IMR-90 (cell line): ENCODE measurements at regions not wholly inside any gene's neighbourhood (a gene's known extent, or its start where the extent isn't known, plus 50 kb on each side); places are given as distances from the start of the nearest gene placed in this dataset.

Experiments used
- ATAC-seq: fragments of 200-7000 bp; cut with Tn5 transposase; 2 replicates; pipeline ENCODE4 v1.9.1; 2020; ENCODE audit warnings: low read depth, mild to moderate bottlenecking, moderate library complexity
- BruUV-seq: library from RNA; stranded (reverse); fragments of 400-500 nt; replicated peaks from 2 replicates; lab custom pipeline; 2021; lab: Mats Ljungman, UMichigan
- CTCF ChIA-PET: fragments of 300-600 bp; formaldehyde crosslinking; extraction: SDS; loops from one replicate; lab custom pipeline; 2021; ENCODE audit warnings: antibody characterized with exemption; lab: Yijun Ruan, JAX
- POLR2A ChIA-PET: fragments of 300-600 bp; sonication (Branson Sonifier 250); formaldehyde crosslinking; loops from one replicate; lab custom pipeline; 2022; ENCODE audit warnings: antibody characterized with exemption; ENCODE audit not compliant: unreplicated experiment; lab: Charles Lee
- DNase-seq: peaks from one replicate; pipeline ENCODE4 v3.0.0; 2013
- H2AFZ ChIP-seq: replicated peaks from 2 replicates; pipeline ENCODE3; 2013; ENCODE audit warnings: low read length, mild to moderate bottlenecking; ENCODE audit not compliant: poor library complexity
- H2AK5ac ChIP-seq: 2 replicates; pipeline ENCODE4 v1.6.1; 2013; ENCODE audit warnings: low read depth, low read length, inconsistent platforms
- H2AK9ac ChIP-seq: replicated peaks from 2 replicates; pipeline ENCODE3; 2013; ENCODE audit warnings: mild to moderate bottlenecking, low read depth, low read length, moderate library complexity; ENCODE audit not compliant: poor library complexity
- H2BK120ac ChIP-seq: 2 replicates; pipeline ENCODE4 v1.6.1; 2013; ENCODE audit warnings: low read depth, low read length, inconsistent platforms
- H2BK15ac ChIP-seq: 3 replicates; pipeline ENCODE4 v1.6.1; 2013; ENCODE audit warnings: low read depth, low read length, inconsistent platforms
- H2BK20ac ChIP-seq: 2 replicates; pipeline ENCODE4 v1.6.1; 2013; ENCODE audit warnings: low read depth, mild to moderate bottlenecking, inconsistent platforms, low read length, moderate library complexity
- H2BK5ac ChIP-seq: 2 replicates; pipeline ENCODE4 v1.6.1; 2013; ENCODE audit warnings: mild to moderate bottlenecking, low read depth, low read length, inconsistent platforms; ENCODE audit not compliant: poor library complexity, severe bottlenecking
- H3K14ac ChIP-seq: replicated peaks from 2 replicates; pipeline ENCODE4 v1.6.1; 2013; ENCODE audit warnings: low read depth, low read length, inconsistent platforms
- H3K18ac ChIP-seq: 2 replicates; pipeline ENCODE4 v1.6.1; 2013; ENCODE audit warnings: low read depth, low read length, control low read depth
- H3K23ac ChIP-seq: 2 replicates; pipeline ENCODE4 v1.6.1; 2013; ENCODE audit warnings: low read depth, low read length, inconsistent platforms
- H3K27ac ChIP-seq: 2 replicates; pipeline ENCODE4 v1.5.1; 2013; ENCODE audit warnings: mild to moderate bottlenecking, control low read depth, low read length; ENCODE audit not compliant: insufficient read depth
- H3K27me3 ChIP-seq: 2 replicates; pipeline ENCODE4 v1.6.1; 2013; ENCODE audit warnings: low read length; ENCODE audit not compliant: control insufficient read depth, insufficient read depth
- H3K36me3 ChIP-seq: 2 replicates; pipeline ENCODE4 v1.6.1; 2013; ENCODE audit warnings: low read length, mixed read lengths; ENCODE audit not compliant: control insufficient read depth, insufficient read depth
- H3K4ac ChIP-seq: 2 replicates; pipeline ENCODE4 v1.6.1; 2013; ENCODE audit warnings: low read depth, low read length, inconsistent platforms
- H3K4me1 ChIP-seq: 2 replicates; pipeline ENCODE4 v1.6.1; 2013; ENCODE audit warnings: low read length, mixed read lengths; ENCODE audit not compliant: control insufficient read depth, insufficient read depth
- H3K4me2 ChIP-seq: 2 replicates; pipeline ENCODE4 v1.6.1; 2013; ENCODE audit warnings: low read depth, mild to moderate bottlenecking, control low read depth, low read length, moderate library complexity
- H3K4me3 ChIP-seq: 2 replicates; pipeline ENCODE4 v1.5.1; 2013; ENCODE audit warnings: low read depth, mild to moderate bottlenecking, control low read depth, low read length, moderate library complexity; ENCODE audit not compliant: insufficient read depth
- H3K56ac ChIP-seq: 2 replicates; pipeline ENCODE4 v1.6.1; 2013; ENCODE audit warnings: low read length, inconsistent platforms; ENCODE audit not compliant: insufficient read depth; ENCODE audit errors: extremely low read depth
- H3K79me1 ChIP-seq, 2 experiments: 2 replicates each; pipeline ENCODE4 v1.6.1; 2013; ENCODE audit warnings: low read length in 2 of 2, inconsistent platforms in 1 of 2, low read depth in 1 of 2
- H3K9ac ChIP-seq: 2 replicates; pipeline ENCODE4 v1.6.1; 2013; ENCODE audit warnings: low read depth, low read length, control low read depth
- H3K9me1 ChIP-seq: 2 replicates; pipeline ENCODE4 v1.6.1; 2013; ENCODE audit warnings: low read length, inconsistent platforms; ENCODE audit not compliant: insufficient read depth
- H3K9me3 ChIP-seq: 2 replicates; pipeline ENCODE4 v1.6.1; 2013; ENCODE audit warnings: low read length; ENCODE audit not compliant: control insufficient read depth, insufficient read depth
- H4K20me1 ChIP-seq: 2 replicates; pipeline ENCODE4 v1.6.1; 2013; ENCODE audit warnings: low read length, inconsistent platforms; ENCODE audit not compliant: insufficient read depth
- H4K5ac ChIP-seq: 2 replicates; pipeline ENCODE4 v1.6.1; 2013; ENCODE audit warnings: mild to moderate bottlenecking, low read depth, low read length, control low read depth
- H4K8ac ChIP-seq, 2 experiments: 2 replicates each; pipeline ENCODE4 v1.6.1; 2013; ENCODE audit warnings: low read depth in 2 of 2, low read length in 2 of 2, control low read depth in 1 of 2, inconsistent platforms in 1 of 2
- H4K91ac ChIP-seq: 2 replicates; pipeline ENCODE4 v1.6.1; 2013; ENCODE audit warnings: low read depth, low read length, inconsistent platforms; ENCODE audit not compliant: insufficient read depth
- BHLHE40 ChIP-seq: fragments of 150-350 bp; IDR thresholded peaks from 2 replicates; pipeline ENCODE4 v1.6.1; 2016; ENCODE audit warnings: mild to moderate bottlenecking, low read depth, low read length
- CEBPB ChIP-seq: IDR thresholded peaks from 2 replicates; pipeline ENCODE4 v1.6.1; 2012; ENCODE audit warnings: low read depth, low read length, improper control_type of control experiment
- CTCF ChIP-seq: conservative IDR thresholded peaks from 2 replicates; pipeline ENCODE4 v1.5.1; 2012; ENCODE audit warnings: mild to moderate bottlenecking, low read depth, low read length, improper control_type of control experiment
- FOS ChIP-seq: fragments of 150-350 bp; IDR thresholded peaks from 2 replicates; pipeline ENCODE4 v1.6.1; 2016; ENCODE audit warnings: low read depth, low read length
- MAFK ChIP-seq: IDR thresholded peaks from 2 replicates; pipeline ENCODE4 v1.6.1; 2012; ENCODE audit warnings: low read depth, low read length, improper control_type of control experiment
- MAZ ChIP-seq: IDR thresholded peaks from 2 replicates; pipeline ENCODE4 v1.6.1; 2012; ENCODE audit warnings: low read depth, mild to moderate bottlenecking, low read length, improper control_type of control experiment, moderate library complexity, borderline replicate concordance
- MXI1 ChIP-seq: IDR thresholded peaks from 2 replicates; pipeline ENCODE4 v1.6.1; 2012; ENCODE audit warnings: low read depth, mild to moderate bottlenecking, low read length, moderate library complexity, borderline replicate concordance
- NFE2L2 ChIP-seq: fragments of 150-350 bp; IDR thresholded peaks from 2 replicates; pipeline ENCODE4 v1.6.1; 2016; ENCODE audit warnings: low read depth, mild to moderate bottlenecking, low read length
- POLR2A ChIP-seq: IDR thresholded peaks from 2 replicates; pipeline ENCODE4 v1.6.1; 2012; ENCODE audit warnings: mild to moderate bottlenecking, low read depth, low read length
- RAD21 ChIP-seq: IDR thresholded peaks from 2 replicates; pipeline ENCODE4 v1.6.1; 2012; ENCODE audit warnings: low read length, improper control_type of control experiment
- RCOR1 ChIP-seq: IDR thresholded peaks from 2 replicates; pipeline ENCODE4 v1.6.1; 2012; ENCODE audit warnings: mild to moderate bottlenecking, low read length, improper control_type of control experiment; ENCODE audit not compliant: insufficient replicate concordance
- SMC3 ChIP-seq: fragments of 150-350 bp; IDR thresholded peaks from 2 replicates; pipeline ENCODE4 v1.6.1; 2016; ENCODE audit warnings: low read depth, mild to moderate bottlenecking, antibody characterized with exemption, low read length, moderate library complexity
- USF2 ChIP-seq: fragments of 150-350 bp; IDR thresholded peaks from 2 replicates; pipeline ENCODE4 v1.6.1; 2017; ENCODE audit warnings: mild to moderate bottlenecking, antibody characterized with exemption, low read length, low read depth
- WGBS, 2 experiments: methylation state at CpG; one replicate each; pipeline versions ENCODE4 v1.1.5 to v1.1.7; 2013; ENCODE audit warnings: missing lambda C conversion rate in 2 of 2; ENCODE audit not compliant: insufficient read length in 1 of 2; ENCODE audit errors: extremely low coverage in 2 of 2; 5-methylcytosine and 5-hydroxymethylcytosine counted together
- dilution Hi-C: fragments of 300-500 bp; cut with HindIII; formaldehyde crosslinking; loops from one replicate; pipeline ENCODE4 v1.14.3; 2018; ENCODE audit warnings: low sequenced_read_pairs; ENCODE audit not compliant: unreplicated experiment
- in situ Hi-C: fragments of 300-500 bp; cut with MboI; formaldehyde crosslinking; loops from 3 replicates; pipeline ENCODE4 v1.14.3; 2019; ENCODE audit warnings: low sequenced_read_pairs, inconsistent platforms, mixed read lengths
- intact Hi-C: fragments of 100-400 bp; cut with micrococcal nuclease; formaldehyde crosslinking; loops from 2 replicates; pipeline ENCODE4 v1.10.0; 2022
- TF ChIP-seq, protein P1 (sequence below): fragments of 150-350 bp; IDR thresholded peaks from 2 replicates; pipeline ENCODE4 v1.6.1; 2016; ENCODE audit warnings: low read depth, mild to moderate bottlenecking, low read length, moderate library complexity, borderline replicate concordance

DNA sequence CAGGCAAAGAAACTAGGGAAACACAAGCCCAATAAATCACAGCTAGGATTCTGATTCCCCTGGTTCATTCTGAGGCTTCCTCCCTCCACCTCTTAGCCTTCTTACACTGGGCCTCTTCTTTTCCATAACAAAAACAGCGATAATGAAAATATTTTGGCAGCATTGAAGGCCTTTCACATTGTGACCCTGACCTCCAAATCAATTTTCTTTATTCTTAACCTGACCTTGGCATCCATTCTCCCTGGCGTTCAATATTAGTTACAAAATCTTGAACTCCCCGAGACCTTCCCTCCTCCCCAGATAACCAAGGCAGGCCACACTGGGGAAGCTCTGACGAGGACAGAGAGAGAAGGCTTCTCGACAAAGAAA is 399.9 kb downstream of the ZSWIM6 start:
- TF ChIP-seq POLR2A, result no peak
- no peak for TF ChIP-seq NFE2L2
- no peak for TF ChIP-seq MAFK
- TF ChIP-seq, protein P1, sequence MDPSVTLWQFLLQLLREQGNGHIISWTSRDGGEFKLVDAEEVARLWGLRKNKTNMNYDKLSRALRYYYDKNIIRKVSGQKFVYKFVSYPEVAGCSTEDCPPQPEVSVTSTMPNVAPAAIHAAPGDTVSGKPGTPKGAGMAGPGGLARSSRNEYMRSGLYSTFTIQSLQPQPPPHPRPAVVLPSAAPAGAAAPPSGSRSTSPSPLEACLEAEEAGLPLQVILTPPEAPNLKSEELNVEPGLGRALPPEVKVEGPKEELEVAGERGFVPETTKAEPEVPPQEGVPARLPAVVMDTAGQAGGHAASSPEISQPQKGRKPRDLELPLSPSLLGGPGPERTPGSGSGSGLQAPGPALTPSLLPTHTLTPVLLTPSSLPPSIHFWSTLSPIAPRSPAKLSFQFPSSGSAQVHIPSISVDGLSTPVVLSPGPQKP, result no peak
- no peak for TF ChIP-seq SMC3
- no peak for TF ChIP-seq RCOR1
- no peak for TF ChIP-seq MAZ
- TF ChIP-seq RAD21, result no peak
- no peak for TF ChIP-seq CTCF
- TF ChIP-seq MXI1, result no peak
- TF ChIP-seq BHLHE40, result no peak
- no peak for TF ChIP-seq CEBPB
- no peak for TF ChIP-seq USF2
- TF ChIP-seq FOS, result no peak
- in situ Hi-C loops (no loop called here), intact Hi-C loops (no loop called here), dilution Hi-C loops (no loop called here)
- no peaks in the 10 kb centered on the region for H3K79me1 ChIP-seq
- H3K36me3 ChIP-seq, result no peaks in the 10 kb centered on the region
- no peak overlapping the region for H3K4me3 ChIP-seq
- H3K4ac ChIP-seq, result no peak overlapping the region
- H3K18ac ChIP-seq, result no peak overlapping the region
- H3K56ac ChIP-seq, result no peak overlapping the region
- H2BK15ac ChIP-seq, result no peak overlapping the region
- H3K14ac ChIP-seq, result no peak overlapping the region
- DNase-seq (no peak), ATAC-seq (no peak)
- H2BK120ac ChIP-seq, result no peak overlapping the region
- peaks cover 15% of the 10 kb centered on the region for H3K27me3 ChIP-seq
- BruUV-seq, result no TSS peak
- no peak overlapping the region for H4K5ac ChIP-seq
- H2BK20ac ChIP-seq, result no peak overlapping the region
- no peaks in the 10 kb centered on the region for H4K20me1 ChIP-seq
- H2BK5ac ChIP-seq, result no peak overlapping the region
- H3K9ac ChIP-seq, result no peak overlapping the region
- no peak overlapping the region for H3K23ac ChIP-seq
- H4K91ac ChIP-seq, result no peak overlapping the region
- CTCF ChIA-PET, result no interaction called here
- H3K9me3 ChIP-seq, result no peaks in the 10 kb centered on the region
- H2AK9ac ChIP-seq, result no peak overlapping the region
- no peak overlapping the region for H4K8ac ChIP-seq
- H2AK5ac ChIP-seq, result no peak overlapping the region
- WGBS, 2 experiments, result 19% methylated on average over 3 of the region's 5 CpGs; no CpG with 5 or more reads in 1 of the 2 experiments
- no peak overlapping the region for H3K27ac ChIP-seq
- H3K4me1 ChIP-seq, result no peaks in the 10 kb centered on the region
- peak overlapping the region; percentile 56; the same call in 1 of the 2 replicates for H3K4me2 ChIP-seq
- POLR2A ChIA-PET, result no interaction called here
- no peaks in the 10 kb centered on the region for H3K9me1 ChIP-seq
- H2AFZ ChIP-seq, result peak overlapping the region; percentile 58
